Esophagus (tissue), 2 donors: ENCODE measurements at regions not wholly inside any gene's neighbourhood (a gene's known extent, or its start where the extent isn't known, plus 50 kb on each side); places are given as distances from the start of the nearest gene placed in this dataset.
"Not testable (repeated sequence)": the region's sequence is repeated elsewhere in the genome, so short reads cannot be mapped to it uniquely, and the experiment has no call there.

Experiments used
- H3K27ac ChIP-seq, 2 donors: one replicate each; pipeline ENCODE4 v1.5.1; 2013; ENCODE audit warnings: low read depth in 2 of 2, mild to moderate bottlenecking in 2 of 2, inconsistent platforms in 1 of 2, low read length in 1 of 2, moderate library complexity in 1 of 2
- H3K27me3 ChIP-seq, 2 donors: one replicate each; pipeline ENCODE4 v1.6.1; 2013; ENCODE audit warnings: low read length in 2 of 2, control low read depth in 1 of 2, mild to moderate bottlenecking in 1 of 2; ENCODE audit not compliant: insufficient read depth in 2 of 2, control insufficient read depth in 1 of 2
- H3K36me3 ChIP-seq, 2 donors: one replicate each; pipeline ENCODE4 v1.6.1; 2013; ENCODE audit warnings: low read length in 1 of 2; ENCODE audit not compliant: control insufficient read depth in 2 of 2, insufficient read depth in 2 of 2
- H3K4me1 ChIP-seq, 2 donors: one replicate each; pipeline ENCODE4 v1.6.1; 2013; ENCODE audit warnings: low read length in 1 of 2; ENCODE audit not compliant: control insufficient read depth in 2 of 2, insufficient read depth in 2 of 2
- H3K4me3 ChIP-seq, 2 donors: one replicate each; pipeline ENCODE4 v1.5.1; 2013; ENCODE audit warnings: low read length in 2 of 2, mild to moderate bottlenecking in 2 of 2, low read depth in 1 of 2, moderate library complexity in 1 of 2
- H3K9me3 ChIP-seq, 2 donors: one replicate each; pipeline ENCODE4 v1.6.1; 2013; ENCODE audit warnings: mild to moderate bottlenecking in 2 of 2, low read depth in 1 of 2, low read length in 1 of 2, moderate library complexity in 1 of 2; ENCODE audit not compliant: control insufficient read depth in 2 of 2, insufficient read depth in 1 of 2
- WGBS, 2 donors: extraction: QIAGEN DNeasy Blood & Tissue Kit; methylation state at CpG; one replicate each; pipeline ENCODE4 v1.1.7; 2013; 5-methylcytosine and 5-hydroxymethylcytosine counted together
- donor health status: healthy with polysubstance abuse.
- donor health status: Bipolar disorder and iron deficiency.

DNA sequence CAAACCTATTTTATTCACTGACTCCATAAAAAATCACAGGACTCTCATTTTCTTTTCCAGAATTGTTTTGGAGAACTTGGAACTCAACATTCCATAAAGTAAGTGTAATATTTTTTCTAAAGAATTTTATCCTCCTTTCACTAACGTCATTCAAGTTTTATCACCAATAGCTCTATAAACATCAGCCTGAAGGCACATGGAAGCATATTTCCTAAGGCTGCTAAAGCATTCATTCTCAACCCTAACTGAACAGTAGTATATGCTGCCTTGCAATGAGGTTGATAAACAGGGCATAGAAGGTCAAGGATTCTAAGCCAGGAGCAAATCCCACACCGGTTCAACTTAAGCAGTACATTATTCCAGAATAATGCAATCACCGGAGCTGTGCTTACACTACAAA, 273.9 kb downstream of the RAB38 start:
- Histone ChIP-seq H3K27me3 (no peaks in the 10 kb centered on the region), H3K36me3 (no peaks in the 10 kb centered on the region), H3K4me1 (no peaks in the 10 kb centered on the region), H3K9me3 (no peaks in the 10 kb centered on the region), H3K27ac (no peak overlapping the region), H3K4me3 (no peak overlapping the region)
- WGBS, 2 donors = 28 to 33% methylated on average over 3 of the region's 3 CpGs

DNA sequence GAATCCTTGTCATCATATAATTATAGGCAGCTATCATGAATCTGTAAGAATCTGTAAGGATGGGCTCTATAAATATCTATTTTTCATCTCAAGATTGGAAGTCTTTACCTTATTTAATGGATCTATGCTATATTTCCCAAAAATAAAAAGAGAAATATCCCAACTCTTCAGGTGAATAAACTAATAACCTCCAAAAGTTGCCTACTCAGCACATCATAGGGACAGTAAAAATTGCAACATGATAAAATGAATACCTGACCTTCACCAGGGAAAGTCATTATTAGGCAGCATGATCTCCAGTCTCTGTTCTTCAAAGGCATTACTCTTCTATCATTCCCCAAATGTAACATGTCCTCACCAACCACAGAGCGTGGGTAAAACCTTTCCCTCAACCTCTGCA, 277.3 kb downstream of the RAB38 start:
- H3K9me3 ChIP-seq = no peaks in the 10 kb centered on the region
- 83% methylated on average over 1 of the region's 1 CpG for WGBS, 2 donors
- no peaks in the 10 kb centered on the region for H3K36me3 ChIP-seq
- no peaks in the 10 kb centered on the region for H3K27me3 ChIP-seq
- no peak overlapping the region for H3K4me3 ChIP-seq
- H3K27ac ChIP-seq = no peak overlapping the region
- no peaks in the 10 kb centered on the region for H3K4me1 ChIP-seq

DNA sequence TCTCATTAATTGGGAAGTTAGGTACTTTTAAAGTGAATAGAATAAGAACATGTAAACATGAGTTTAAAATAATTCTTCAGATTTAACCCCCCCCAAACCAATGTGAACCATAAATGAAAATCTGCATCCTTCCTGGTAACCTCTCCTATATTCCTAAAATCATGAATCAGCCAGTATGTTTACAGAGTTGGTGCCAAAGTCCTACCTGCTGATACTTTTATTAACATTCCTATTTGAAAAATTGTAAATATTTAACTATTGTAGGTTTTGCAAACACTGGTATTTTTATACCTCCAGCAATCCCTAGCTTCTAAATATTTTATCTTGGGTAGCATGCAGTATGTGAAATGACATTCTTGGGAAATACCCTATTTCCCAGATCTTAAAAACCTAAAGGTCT, 278.2 kb downstream of the RAB38 start:
- H3K4me1 ChIP-seq = no peaks in the 10 kb centered on the region

DNA sequence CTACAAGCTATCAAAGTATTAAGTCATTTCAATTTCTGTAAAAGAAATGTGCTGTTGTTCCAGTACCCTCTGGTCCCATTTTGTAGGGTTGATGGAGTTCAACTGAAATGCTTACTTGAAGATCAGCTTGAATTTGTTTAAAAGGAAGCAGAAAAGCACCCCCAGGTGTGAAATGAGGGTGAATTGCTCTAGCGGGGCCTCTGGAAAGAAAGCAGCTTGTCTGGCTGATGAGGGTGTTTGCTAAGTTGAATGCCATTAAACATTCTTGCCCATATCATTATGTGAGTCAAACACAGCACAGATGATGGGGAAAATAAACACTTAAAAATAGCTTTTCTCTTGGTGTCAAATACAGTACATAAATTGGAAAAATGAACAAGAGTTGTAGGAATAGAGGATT, 280.3 kb downstream of the RAB38 start:
- no peaks in the 10 kb centered on the region for H3K27me3 ChIP-seq
- no peaks in the 10 kb centered on the region for H3K4me1 ChIP-seq
- H3K36me3 ChIP-seq = no peaks in the 10 kb centered on the region
- no peaks in the 10 kb centered on the region for H3K9me3 ChIP-seq
- H3K27ac ChIP-seq = no peak overlapping the region
- WGBS, 2 donors = 45 to 59% methylated on average over 1 of the region's 1 CpG
- no peak overlapping the region for H3K4me3 ChIP-seq

More for the DNA sequence above, 278.2 kb downstream of the RAB38 start:
- Histone ChIP-seq H3K36me3 (no peaks in the 10 kb centered on the region), H3K27ac (no peak overlapping the region), H3K27me3 (no peaks in the 10 kb centered on the region), H3K4me3 (no peak overlapping the region), H3K9me3 (no peaks in the 10 kb centered on the region)

DNA sequence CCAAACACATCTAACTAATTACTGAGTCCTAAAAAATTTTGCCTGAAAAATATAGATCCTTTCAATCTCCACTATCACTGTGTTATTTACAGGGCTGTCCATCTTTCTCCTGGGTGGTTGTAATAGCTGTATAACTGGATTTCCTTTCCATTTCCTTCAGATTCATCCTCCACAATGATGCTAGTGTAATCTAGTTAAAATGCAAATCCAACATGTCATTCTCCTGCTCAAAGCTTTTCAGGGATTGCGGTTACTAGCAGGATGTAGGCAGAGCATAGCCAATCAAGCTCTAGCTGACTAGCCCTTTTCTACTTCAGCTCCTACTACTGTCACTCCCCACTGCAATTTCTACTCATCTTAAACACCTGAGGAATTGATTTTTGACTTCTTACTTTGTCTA, 283.0 kb downstream of the RAB38 start:
- WGBS, 2 donors = 89 to 90% methylated on average over 1 of the region's 1 CpG
- Histone ChIP-seq H3K4me3 (no peak overlapping the region), H3K36me3 (no peaks in the 10 kb centered on the region), H3K4me1 (no peaks in the 10 kb centered on the region), H3K27me3 (no peaks in the 10 kb centered on the region), H3K27ac (no peak overlapping the region), H3K9me3 (no peaks in the 10 kb centered on the region)

DNA sequence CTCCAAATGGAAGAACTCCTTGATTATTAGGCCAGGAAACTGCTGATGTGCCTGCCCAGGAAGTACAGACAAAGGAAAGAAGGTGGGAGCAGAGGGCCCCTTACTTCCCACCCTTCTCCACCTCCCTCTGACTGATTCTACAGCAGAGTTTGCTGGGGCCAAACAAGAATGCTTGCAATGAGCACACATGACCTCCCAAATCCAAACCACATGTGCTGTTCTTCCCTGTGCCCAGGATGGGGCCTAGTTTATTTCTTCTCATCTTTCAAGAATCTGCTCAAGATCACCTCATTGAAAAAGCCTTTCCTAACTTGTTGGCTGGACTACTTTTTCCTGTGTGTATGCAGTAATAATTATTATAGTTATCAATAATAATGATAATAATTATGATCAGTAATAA, 286.1 kb downstream of the RAB38 start:
- no peak overlapping the region for H3K27ac ChIP-seq
- no peaks in the 10 kb centered on the region for H3K27me3 ChIP-seq
- no peaks in the 10 kb centered on the region for H3K9me3 ChIP-seq
- H3K36me3 ChIP-seq = no peaks in the 10 kb centered on the region
- H3K4me3 ChIP-seq = no peak overlapping the region
- no peaks in the 10 kb centered on the region for H3K4me1 ChIP-seq

DNA sequence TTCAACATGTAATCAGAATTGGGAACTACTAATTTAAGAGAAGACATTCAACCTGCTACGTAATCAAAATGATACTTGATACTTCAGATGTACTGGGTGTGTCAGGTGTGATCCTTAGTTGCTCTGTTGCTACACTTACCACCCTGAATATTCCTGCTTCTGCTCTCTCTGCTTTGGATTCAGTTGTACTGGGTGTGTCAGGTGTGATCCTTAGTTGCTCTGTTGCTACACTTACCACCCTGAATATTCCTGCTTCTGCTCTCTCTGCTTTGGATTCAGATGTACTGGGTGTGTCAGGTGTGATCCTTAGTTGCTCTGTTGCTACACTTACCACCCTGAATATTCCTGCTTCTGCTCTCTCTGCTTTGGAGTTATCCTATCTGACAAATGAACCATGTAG, 290.2 kb downstream of the RAB38 start:
- not testable (repeated sequence) for H3K27me3 ChIP-seq, H3K4me3 ChIP-seq, H3K9me3 ChIP-seq, H3K27ac ChIP-seq, H3K36me3 ChIP-seq, H3K4me1 ChIP-seq
- WGBS, 2 donors = 91 to 92% methylated on average over 1 of the region's 1 CpG

DNA sequence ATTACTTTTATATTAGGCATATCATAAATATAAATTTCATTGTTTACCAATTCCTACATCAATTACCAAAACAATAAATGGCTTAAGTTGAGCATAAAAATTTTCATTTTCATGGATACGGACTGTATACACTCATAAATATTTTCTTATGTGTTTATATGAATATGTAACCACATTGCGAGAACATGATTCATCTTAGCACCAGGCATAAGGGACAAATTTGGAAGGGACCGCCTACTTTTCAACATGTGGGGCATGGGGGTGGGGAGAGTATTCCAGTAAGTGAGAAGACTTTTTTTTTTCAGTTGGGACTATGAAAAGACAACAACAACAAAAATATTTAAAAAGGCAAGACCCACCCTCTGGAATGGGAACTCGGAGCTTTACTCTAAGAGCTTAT, 296.1 kb downstream of the RAB38 start:
- Histone ChIP-seq H3K9me3 (no peaks in the 10 kb centered on the region), H3K4me3 (no peak overlapping the region), H3K36me3 (no peaks in the 10 kb centered on the region), H3K4me1 (no peaks in the 10 kb centered on the region), H3K27ac (no peak overlapping the region), H3K27me3 (no peaks in the 10 kb centered on the region)
- 74 to 80% methylated on average over 4 of the region's 4 CpGs for WGBS, 2 donors

DNA sequence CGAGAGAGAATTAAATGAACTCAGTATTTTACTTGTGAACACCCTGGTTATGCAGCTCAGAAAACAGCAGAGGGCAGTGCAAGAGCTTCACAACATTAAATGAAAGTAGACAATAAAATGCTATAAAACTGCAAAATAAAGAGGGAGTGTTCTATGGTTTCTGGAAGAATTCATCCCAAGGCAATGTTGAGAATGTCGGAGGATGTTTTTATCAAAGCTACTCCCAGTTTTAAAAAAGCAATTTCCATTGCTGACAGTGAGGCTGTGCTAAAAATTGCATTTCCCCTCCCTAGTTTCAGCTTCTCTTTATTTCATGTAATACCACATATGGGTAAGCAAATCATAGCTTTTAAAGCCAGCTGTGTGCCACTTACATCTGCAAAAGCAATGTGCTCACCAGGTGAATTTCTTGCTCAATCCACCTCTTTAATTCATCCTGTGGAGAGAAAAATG, 296.8 kb downstream of the RAB38 start:
- WGBS, 2 donors = 26 to 31% methylated on average over 2 of the region's 2 CpGs
- no peaks in the 10 kb centered on the region for H3K9me3 ChIP-seq
- H3K27ac ChIP-seq = no peak overlapping the region
- no peak overlapping the region for H3K4me3 ChIP-seq
- H3K36me3 ChIP-seq = no peaks in the 10 kb centered on the region
- H3K27me3 ChIP-seq = no peaks in the 10 kb centered on the region
- no peaks in the 10 kb centered on the region for H3K4me1 ChIP-seq

DNA sequence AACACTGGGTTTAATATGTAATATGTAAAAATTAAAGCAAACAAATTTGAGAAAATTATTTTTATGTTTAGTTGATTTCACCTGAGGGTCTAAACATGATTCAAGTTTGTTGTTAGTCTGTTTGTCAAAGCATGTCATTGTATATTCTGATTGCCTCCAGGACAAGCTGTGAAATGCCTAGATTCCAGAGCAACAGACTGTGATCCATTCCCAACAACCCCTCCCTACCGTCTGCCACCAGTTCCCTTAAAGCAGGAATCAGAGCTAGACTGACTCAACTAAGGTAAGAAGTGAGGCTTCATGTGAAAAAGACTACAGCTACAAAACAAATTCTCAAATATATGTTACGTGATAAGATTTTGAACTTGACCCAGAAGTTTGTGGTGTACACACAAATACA, 304.2 kb downstream of the RAB38 start:
- H3K4me3 ChIP-seq = no peak overlapping the region
- no peaks in the 10 kb centered on the region for H3K36me3 ChIP-seq
- H3K4me1 ChIP-seq = no peaks in the 10 kb centered on the region
- no peaks in the 10 kb centered on the region for H3K27me3 ChIP-seq
- no peak overlapping the region for H3K27ac ChIP-seq
- H3K9me3 ChIP-seq = no peaks in the 10 kb centered on the region
- 68% methylated on average over 2 of the region's 2 CpGs for WGBS, 2 donors
